ENCODE measurements at regions not wholly inside any gene's neighbourhood (a gene's known extent, or its start where the extent isn't known, plus 50 kb on each side); places are given as distances from the start of the nearest gene placed in this dataset.

GRCh38 chr13:111399334-111399733, 78.9 kb downstream of the TEX29 start:
- Histone ChIP-seq H2AFZ (ENCODE audit: control insufficient read depth, low read length) (no peak overlapping the region), H3K27me3 (ENCODE audit: control insufficient read depth, extremely low read depth, insufficient read depth, low read length) (no peaks in the 10 kb centered on the region), H3K4me1 (ENCODE audit: control insufficient read depth, extremely low read depth, insufficient read depth, low read length) (no peaks in the 10 kb centered on the region), H4K20me1 (ENCODE audit: control insufficient read depth, extremely low read depth, insufficient read depth, low read length) (no peaks in the 10 kb centered on the region), H3K9me3 (ENCODE audit: control insufficient read depth, low read depth, low read length) (no peaks in the 10 kb centered on the region), H3K36me3 (ENCODE audit: control insufficient read depth in 2 of 2, extremely low read depth in 1 of 2, insufficient read depth in 2 of 2, low read length in 2 of 2) (no peaks in the 10 kb centered on the region), H3K79me2 (ENCODE audit: control insufficient read depth, insufficient read depth, low read length) (no peaks in the 10 kb centered on the region), H3K9me1 (ENCODE audit: control insufficient read depth, extremely low read depth, insufficient read depth, low read length) (no peaks in the 10 kb centered on the region), H3K27ac (ENCODE audit: control insufficient read depth, insufficient read depth, low read length) (no peak overlapping the region), H3K4me2 (ENCODE audit: control insufficient read depth, extremely low read depth, insufficient read depth, low read depth, low read length) (no peak overlapping the region), H3K4me3 (ENCODE audit: control insufficient read depth in 2 of 3, extremely low read depth in 1 of 3, insufficient read depth in 2 of 3, low read depth in 1 of 3, low read length in 3 of 3) (no peak overlapping the region), H3K9ac (ENCODE audit: control insufficient read depth, extremely low read depth, insufficient read depth, low read length) (no peak overlapping the region)
- no peak for FAIRE-seq
- TF ChIP-seq EZH2 (IDR thresholded peaks at IDR 0.05; ENCODE audit: low read length) (no peak), CTCF (optimal IDR thresholded peaks at IDR 0.05 in 1 of 3, IDR thresholded peaks at IDR 0.05 in 1 of 3, conservative IDR thresholded peaks at IDR 0.05 in 1 of 3; ENCODE audit: extremely low read depth in 1 of 3, insufficient read depth in 2 of 3, low read length in 3 of 3) (no peak)
- DNase-seq (ENCODE audit: low read depth, low spot score), result no peak
- dilution Hi-C loops (cut with MboI; ENCODE audit: extremely low pct_ligation_motif_present, low sequenced_read_pairs), result no loop called here

GRCh38 chr13:111399776-111400538, 79.5 kb downstream of the TEX29 start:
- Histone ChIP-seq H3K9me3 (ENCODE audit: control insufficient read depth, low read depth, low read length) (no peaks in the 10 kb centered on the region), H3K4me2 (ENCODE audit: control insufficient read depth, extremely low read depth, insufficient read depth, low read depth, low read length) (no peak overlapping the region), H3K79me2 (ENCODE audit: control insufficient read depth, insufficient read depth, low read length) (no peaks in the 10 kb centered on the region), H3K9me1 (ENCODE audit: control insufficient read depth, extremely low read depth, insufficient read depth, low read length) (no peaks in the 10 kb centered on the region), H3K4me3 (ENCODE audit: control insufficient read depth in 2 of 3, extremely low read depth in 1 of 3, insufficient read depth in 2 of 3, low read depth in 1 of 3, low read length in 3 of 3) (no peak overlapping the region), H4K20me1 (ENCODE audit: control insufficient read depth, extremely low read depth, insufficient read depth, low read length) (no peaks in the 10 kb centered on the region), H3K36me3 (ENCODE audit: control insufficient read depth in 2 of 2, extremely low read depth in 1 of 2, insufficient read depth in 2 of 2, low read length in 2 of 2) (no peaks in the 10 kb centered on the region), H3K9ac (ENCODE audit: control insufficient read depth, extremely low read depth, insufficient read depth, low read length) (no peak overlapping the region), H3K27me3 (ENCODE audit: control insufficient read depth, extremely low read depth, insufficient read depth, low read length) (no peaks in the 10 kb centered on the region), H3K4me1 (ENCODE audit: control insufficient read depth, extremely low read depth, insufficient read depth, low read length) (no peaks in the 10 kb centered on the region), H3K27ac (ENCODE audit: control insufficient read depth, insufficient read depth, low read length) (no peak overlapping the region), H2AFZ (ENCODE audit: control insufficient read depth, low read length) (no peak overlapping the region)
- no peak for FAIRE-seq
- dilution Hi-C loops (cut with MboI; ENCODE audit: extremely low pct_ligation_motif_present, low sequenced_read_pairs), result no loop called here
- TF ChIP-seq EZH2 (IDR thresholded peaks at IDR 0.05; ENCODE audit: low read length), result no peak
- no peak for TF ChIP-seq CTCF (optimal IDR thresholded peaks at IDR 0.05 in 1 of 3, IDR thresholded peaks at IDR 0.05 in 1 of 3, conservative IDR thresholded peaks at IDR 0.05 in 1 of 3; ENCODE audit: extremely low read depth in 1 of 3, insufficient read depth in 2 of 3, low read length in 3 of 3)
- no peak for DNase-seq (ENCODE audit: low read depth, low spot score)

Measured in keratinocyte (primary cell).